Stimulated activated CD4-positive, alpha-beta T cell treated with anti-CD3 and anti-CD28 coated beads, Interleukin-12 subunit alpha, Interleukin-12 subunit beta, amount 100 ng/mL, for 4 hours (primary cell): ENCODE measurements at regions not wholly inside any gene's neighbourhood (a gene's known extent, or its start where the extent isn't known, plus 50 kb on each side); places are given as distances from the start of the nearest gene placed in this dataset.
"Not testable (repeated sequence)": the region's sequence is repeated elsewhere in the genome, so short reads cannot be mapped to it uniquely, and the experiment has no call there.

ENCODE experiments used
- DNase-seq: peaks from one replicate; pipeline ENCODE4 v3.0.0-alpha.2; 2020

GRCh38 chr4:149202117-149202516 lies 613.5 kb downstream of the IQCM start:
- DNase-seq = no peak

GRCh38 chr4:149199594-149199993 lies 616.0 kb downstream of the IQCM start:
- DNase-seq = no peak

GRCh38 chr4:149194061-149194460 lies 621.6 kb downstream of the IQCM start:
- no peak for DNase-seq

GRCh38 chr4:149187726-149188125 lies 627.9 kb downstream of the IQCM start:
- DNase-seq = no peak

- DNase-seq = no peak
Measured at GRCh38 chr4:149183638-149184037, 632.0 kb downstream of the IQCM start.

GRCh38 chr4:149181459-149181858 lies 634.2 kb downstream of the IQCM start:
- not testable (repeated sequence) for DNase-seq

GRCh38 chr4:149176039-149176438 lies 639.6 kb downstream of the IQCM start:
- DNase-seq = no peak

- DNase-seq = no peak
Measured at GRCh38 chr4:149175549-149175948, 640.1 kb downstream of the IQCM start.

GRCh38 chr4:149173241-149174013 lies 642.2 kb downstream of the IQCM start:
- DNase-seq = no peak

GRCh38 chr4:149168645-149169044 lies 647.0 kb downstream of the IQCM start:
- no peak for DNase-seq

- DNase-seq = no peak
Measured at GRCh38 chr4:149166876-149167275, 648.8 kb downstream of the IQCM start.

- no peak for DNase-seq
Measured at GRCh38 chr4:149166365-149166764, 649.3 kb downstream of the IQCM start.

- DNase-seq = no peak
Measured at GRCh38 chr4:149164282-149164681, 651.4 kb downstream of the IQCM start.

GRCh38 chr4:149161247-149161646 lies 654.4 kb downstream of the IQCM start:
- DNase-seq = no peak

- DNase-seq = no peak
Measured at GRCh38 chr4:149160370-149160769, 655.3 kb downstream of the IQCM start.

GRCh38 chr4:149158817-149159216 lies 656.8 kb downstream of the IQCM start:
- no peak for DNase-seq

- DNase-seq = no peak
Measured at GRCh38 chr4:149145803-149146202, 669.8 kb downstream of the IQCM start.

- DNase-seq = no peak
Measured at GRCh38 chr4:149144060-149144459, 671.6 kb downstream of the IQCM start.

- DNase-seq = no peak
Measured at GRCh38 chr4:149141391-149141790, 674.3 kb downstream of the IQCM start.

GRCh38 chr4:149140841-149141240 lies 674.8 kb downstream of the IQCM start:
- no peak for DNase-seq

GRCh38 chr4:149136951-149137620 lies 678.6 kb downstream of the IQCM start:
- DNase-seq = no peak

GRCh38 chr4:149135062-149135461 lies 680.6 kb downstream of the IQCM start:
- DNase-seq = no peak

- DNase-seq = no peak
Measured at GRCh38 chr4:149121023-149121404, 678.8 kb upstream of the NR3C2 start.

GRCh38 chr4:149120331-149121022 lies 678.3 kb upstream of the NR3C2 start:
- DNase-seq = no peak
